Kidney epithelial cell (primary cell): ENCODE measurements at regions not wholly inside any gene's neighbourhood (a gene's known extent, or its start where the extent isn't known, plus 50 kb on each side); places are given as distances from the start of the nearest gene placed in this dataset.
"Not testable (repeated sequence)": the region's sequence is repeated elsewhere in the genome, so short reads cannot be mapped to it uniquely, and the experiment has no call there.

ENCODE experiments used
- DNase-seq: peaks from one replicate; pipeline ENCODE4 v3.0.0-alpha.2; 2010; ENCODE audit warnings: low read depth
- H3K27me3 ChIP-seq: 2 replicates; pipeline ENCODE4 v1.6.0; 2011; ENCODE audit warnings: low read length; ENCODE audit not compliant: control insufficient read depth, insufficient read depth
- H3K36me3 ChIP-seq: 2 replicates; pipeline ENCODE4 v1.5.1; 2011; ENCODE audit warnings: low read length; ENCODE audit not compliant: control insufficient read depth, insufficient read depth
- H3K4me3 ChIP-seq: 2 replicates; pipeline ENCODE4 v1.5.1; 2011; ENCODE audit warnings: low read depth, mild to moderate bottlenecking, control low read depth, low read length
- TF ChIP-seq, protein P1 (sequence below): IDR thresholded peaks from 2 replicates; pipeline ENCODE4 v1.5.1; 2011; ENCODE audit warnings: mild to moderate bottlenecking, moderate library complexity, low read length, control low read depth, inconsistent platforms; ENCODE audit not compliant: insufficient read depth, poor library complexity, severe bottlenecking

DNA sequence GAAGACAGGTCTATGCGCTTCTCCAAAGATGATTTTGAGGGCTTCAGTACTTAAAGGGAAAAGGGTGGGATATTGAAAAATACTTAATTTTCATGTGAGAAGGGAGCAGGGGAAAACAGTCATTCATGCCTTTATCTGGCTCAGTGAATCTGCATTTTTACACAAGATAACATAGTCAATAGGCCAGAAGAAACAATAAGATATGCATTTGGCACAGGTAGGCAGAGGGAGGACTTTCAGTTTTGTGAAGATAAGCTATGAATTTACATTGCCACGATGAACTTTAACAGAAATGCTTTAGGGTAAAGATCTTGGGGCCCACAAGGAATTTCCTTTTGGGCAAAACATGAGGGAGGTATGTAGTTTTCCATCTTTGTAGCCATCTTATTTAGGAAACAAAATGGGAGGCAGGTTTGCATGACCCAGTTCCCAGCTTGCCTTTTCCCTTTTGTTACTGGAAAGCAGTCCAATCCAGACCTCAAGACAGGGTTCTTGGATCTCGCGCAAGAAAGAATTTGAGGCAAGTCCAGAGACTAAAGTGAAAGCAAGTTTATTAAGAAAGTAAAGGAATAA, 504.2 kb downstream of the IGSF11 start:
- Histone ChIP-seq H3K36me3 (no peaks in the 10 kb centered on the region), H3K27me3 (no peaks in the 10 kb centered on the region), H3K4me3 (no peak overlapping the region)
- TF ChIP-seq, protein P1, sequence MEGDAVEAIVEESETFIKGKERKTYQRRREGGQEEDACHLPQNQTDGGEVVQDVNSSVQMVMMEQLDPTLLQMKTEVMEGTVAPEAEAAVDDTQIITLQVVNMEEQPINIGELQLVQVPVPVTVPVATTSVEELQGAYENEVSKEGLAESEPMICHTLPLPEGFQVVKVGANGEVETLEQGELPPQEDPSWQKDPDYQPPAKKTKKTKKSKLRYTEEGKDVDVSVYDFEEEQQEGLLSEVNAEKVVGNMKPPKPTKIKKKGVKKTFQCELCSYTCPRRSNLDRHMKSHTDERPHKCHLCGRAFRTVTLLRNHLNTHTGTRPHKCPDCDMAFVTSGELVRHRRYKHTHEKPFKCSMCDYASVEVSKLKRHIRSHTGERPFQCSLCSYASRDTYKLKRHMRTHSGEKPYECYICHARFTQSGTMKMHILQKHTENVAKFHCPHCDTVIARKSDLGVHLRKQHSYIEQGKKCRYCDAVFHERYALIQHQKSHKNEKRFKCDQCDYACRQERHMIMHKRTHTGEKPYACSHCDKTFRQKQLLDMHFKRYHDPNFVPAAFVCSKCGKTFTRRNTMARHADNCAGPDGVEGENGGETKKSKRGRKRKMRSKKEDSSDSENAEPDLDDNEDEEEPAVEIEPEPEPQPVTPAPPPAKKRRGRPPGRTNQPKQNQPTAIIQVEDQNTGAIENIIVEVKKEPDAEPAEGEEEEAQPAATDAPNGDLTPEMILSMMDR = no peak
- no peak for DNase-seq

DNA sequence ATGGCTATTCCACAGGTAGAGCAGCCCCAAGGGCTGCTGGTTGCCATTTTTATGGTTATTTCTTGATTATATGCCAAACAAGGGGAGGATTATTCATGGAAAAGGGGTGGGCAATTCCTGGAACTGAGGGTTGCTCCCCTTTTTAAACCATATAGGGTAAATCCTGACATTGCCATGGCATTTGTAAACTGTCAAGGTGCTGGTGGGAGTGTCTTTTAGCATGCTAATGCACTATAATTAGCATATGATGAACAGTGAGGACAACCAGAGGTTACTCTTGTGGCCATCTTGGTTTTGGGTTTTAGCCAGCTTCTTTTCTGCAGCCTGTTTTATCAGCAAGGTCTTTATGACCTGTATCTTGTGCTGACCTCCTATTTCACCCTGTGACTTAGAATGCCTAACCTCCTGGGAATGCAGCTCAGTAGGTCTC, 503.7 kb downstream of the IGSF11 start:
- DNase-seq, H3K27me3 ChIP-seq, H3K4me3 ChIP-seq, H3K36me3 ChIP-seq: not testable (repeated sequence)

DNA sequence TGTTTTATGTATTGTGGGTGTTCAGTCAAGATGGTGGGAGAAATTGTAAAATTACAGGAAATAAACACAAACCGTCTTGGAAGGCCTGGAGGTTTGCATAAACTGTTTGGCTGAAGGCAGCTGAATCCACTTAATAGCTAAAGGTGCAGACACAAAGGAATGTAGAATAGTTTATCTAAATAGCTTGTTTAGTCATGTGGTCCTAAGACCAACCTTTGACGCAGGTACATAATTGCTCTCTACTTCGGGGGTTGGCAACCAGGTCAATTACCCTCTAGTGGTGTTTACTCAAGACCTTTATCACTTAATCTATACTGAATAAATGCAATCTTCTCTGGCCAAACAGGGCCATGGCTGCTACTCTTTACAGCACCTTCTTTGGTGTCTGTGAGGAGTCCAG, 502.8 kb downstream of the IGSF11 start:
- DNase-seq = no peak
- TF ChIP-seq, protein P1 = no peak

DNA sequence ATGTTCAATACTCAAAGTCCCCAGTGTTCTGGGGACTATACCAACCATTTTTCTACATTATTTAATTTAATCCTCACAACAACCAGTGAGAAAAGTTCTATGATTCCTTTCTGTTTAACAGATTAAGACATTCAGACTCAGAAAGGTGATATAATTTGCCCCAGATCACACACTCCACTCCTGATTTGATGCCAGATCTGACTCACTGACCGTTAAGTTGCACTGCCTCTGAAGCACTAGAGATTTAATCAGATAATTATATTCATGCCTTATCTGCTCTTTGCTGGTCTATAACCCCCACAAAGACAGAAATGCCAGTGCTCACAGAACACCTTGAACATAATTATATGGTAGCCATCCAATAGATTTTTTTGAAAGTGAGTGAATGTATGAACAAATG, 501.0 kb downstream of the IGSF11 start:
- Histone ChIP-seq H3K27me3 (no peaks in the 10 kb centered on the region), H3K4me3 (no peak overlapping the region), H3K36me3 (no peaks in the 10 kb centered on the region)
- DNase-seq = no peak
- TF ChIP-seq, protein P1 = no peak

More for the DNA sequence above, 502.8 kb downstream of the IGSF11 start:
- Histone ChIP-seq H3K4me3 (no peak overlapping the region), H3K27me3 (no peaks in the 10 kb centered on the region), H3K36me3 (no peaks in the 10 kb centered on the region)

DNA sequence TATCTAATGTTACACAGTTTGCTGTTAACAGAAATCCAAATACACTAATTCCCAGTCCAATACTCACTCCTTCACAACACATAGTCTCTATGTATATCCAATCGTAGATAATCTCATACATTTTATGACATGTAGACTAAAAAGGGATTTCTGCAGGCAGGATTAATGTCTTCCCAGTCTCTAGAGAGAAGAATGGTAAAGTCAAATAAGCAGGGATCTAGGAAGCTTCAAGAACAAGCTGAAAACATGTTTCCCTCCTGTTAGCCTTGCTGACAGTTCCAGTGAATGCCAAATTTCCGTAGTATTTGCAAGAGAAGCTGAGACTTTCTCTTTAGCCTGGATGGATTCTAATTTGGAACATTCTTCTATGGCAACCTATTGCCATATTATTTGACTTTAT, 500.1 kb downstream of the IGSF11 start:
- H3K4me3 ChIP-seq = no peak overlapping the region
- no peaks in the 10 kb centered on the region for H3K27me3 ChIP-seq
- DNase-seq = no peak
- TF ChIP-seq, protein P1 = no peak
- H3K36me3 ChIP-seq = no peaks in the 10 kb centered on the region

DNA sequence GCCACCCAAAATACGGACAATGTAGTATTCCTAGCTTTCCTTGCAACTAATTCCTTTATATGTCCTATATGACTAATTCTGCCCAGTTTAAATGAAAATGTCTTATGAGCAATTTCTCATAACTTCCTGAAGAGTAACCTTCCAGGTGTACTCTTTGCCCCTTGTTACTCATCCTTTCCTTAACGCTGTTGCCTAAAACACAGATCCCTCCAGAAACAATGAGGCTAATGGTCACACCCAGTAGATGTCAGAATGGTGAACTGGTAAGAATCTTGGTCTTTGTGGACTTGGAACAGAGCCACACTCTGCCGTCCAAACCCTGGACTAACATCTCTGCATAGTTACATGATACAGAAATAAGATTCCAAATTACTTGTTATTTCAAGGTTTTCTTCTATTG, 497.9 kb downstream of the IGSF11 start:
- Histone ChIP-seq H3K36me3 (no peaks in the 10 kb centered on the region), H3K27me3 (no peaks in the 10 kb centered on the region), H3K4me3 (no peak overlapping the region)
- DNase-seq = no peak
- TF ChIP-seq, protein P1 = no peak
